ENCODE measurements at regions not wholly inside any gene's neighbourhood (a gene's known extent, or its start where the extent isn't known, plus 50 kb on each side); places are given as distances from the start of the nearest gene placed in this dataset.

- no TSS peak for BruUV-seq (replicated peaks)
- ATAC-seq (no peak), DNase-seq (ENCODE audit: low spot score) (no peak), FAIRE-seq (no peak)
- Histone ChIP-seq H4K20me1 (ENCODE audit: insufficient read depth, low read length) (no peaks in the 10 kb centered on the region), H3K79me2 (ENCODE audit: insufficient read depth, low read length) (no peaks in the 10 kb centered on the region), H3K9ac (ENCODE audit: insufficient read depth, low read depth, low read length) (no peak overlapping the region), H3K36me3 (replicated peaks in 1 of 2; ENCODE audit: control insufficient read depth in 1 of 2, insufficient read depth in 2 of 2, low read length in 2 of 2) (no peaks in the 10 kb centered on the region; a peak in 1 of 5 replicates), H2AFZ (ENCODE audit: low read length) (no peak overlapping the region), H3K27ac (ENCODE audit: extremely low read length, insufficient read depth, low read length) (no peak overlapping the region), H3K4me1 (ENCODE audit: insufficient read depth, low read length) (peaks cover 65% of the 10 kb centered on the region), H3K27me3 (ENCODE audit: control insufficient read depth in 1 of 2, insufficient read depth in 2 of 2, low read length in 2 of 2) (peaks cover 0 to 8% of the 10 kb centered on the region in 2 experiments; a peak in 2 of 5 replicates), H3K9me3 (ENCODE audit: low read length) (no peaks in the 10 kb centered on the region), H3K4me2 (ENCODE audit: low read depth, low read length) (no peak overlapping the region), H3K4me3 (replicated peaks in 1 of 3; ENCODE audit: insufficient read depth in 1 of 3, low read depth in 2 of 3, low read length in 3 of 3) (no peak overlapping the region)
- in situ Hi-C loops (cut with HindIII; ENCODE audit: extremely low pct_ligation_motif_present, low pct_unique_long_range_greater_than_20kb), result no loop called here
- intact Hi-C loops (cut with micrococcal nuclease; ENCODE audit: unreplicated experiment), result loop anchor here (5.0 to 10.0 kb wide), 2 partner anchors 47 to 84 kb away; no protein-coding TSS in a partner anchor
- 82% methylated on average over 8 of the region's 20 CpGs for WGBS (ENCODE audit: low lambda C conversion rate)
- CTCF ChIA-PET (ENCODE audit: low intra/inter-chr PET ratio, low total read pairs), result no interaction called here
- no peak for TF ChIP-seq MIER2 (CRISPR knock-in tag; IDR thresholded peaks at IDR 0.05)
- POLR2A ChIA-PET, result no interaction called here
Observed at GRCh38 chr16:29311461-29312344, 94.8 kb downstream of the NPIPB11 start.

GRCh38 chr16:29310852-29311314 lies 95.6 kb downstream of the NPIPB11 start:
- no peak overlapping the region for H3K27ac ChIP-seq (ENCODE audit: extremely low read length, insufficient read depth, low read length)
- WGBS (ENCODE audit: low lambda C conversion rate), result 21% methylated on average over 8 of the region's 11 CpGs
- POLR2A ChIA-PET, result no interaction called here
- TF ChIP-seq CC2D1A (CRISPR knock-in tag; IDR thresholded peaks at IDR 0.05) (no peak), HIC2 (CRISPR knock-in tag; IDR thresholded peaks at IDR 0.05; ENCODE audit: low read depth) (no peak), ZNF609 (CRISPR knock-in tag; IDR thresholded peaks at IDR 0.05; ENCODE audit: borderline replicate concordance) (no peak), ZNF431 (CRISPR knock-in tag; IDR thresholded peaks at IDR 0.05; ENCODE audit: borderline replicate concordance, low read depth) (no peak), ZNF335 (CRISPR knock-in tag; IDR thresholded peaks at IDR 0.05) (peak; percentile 91), NFIB (CRISPR knock-in tag; IDR thresholded peaks at IDR 0.05; ENCODE audit: borderline replicate concordance) (no peak), NFKB2 (CRISPR knock-in tag; IDR thresholded peaks at IDR 0.05; ENCODE audit: borderline replicate concordance) (no peak), MXD4 (CRISPR knock-in tag; IDR thresholded peaks at IDR 0.05) (no peak), MED8 (CRISPR knock-in tag; IDR thresholded peaks at IDR 0.05; ENCODE audit: insufficient replicate concordance) (no peak)

More at GRCh38 chr16:29310852-29311314, 95.6 kb downstream of the NPIPB11 start:
- CTCF ChIA-PET (ENCODE audit: low intra/inter-chr PET ratio, low total read pairs), result no interaction called here
- DNase-seq (ENCODE audit: low spot score), result peak; percentile 55
- Histone ChIP-seq H3K4me3 (replicated peaks in 1 of 3; ENCODE audit: insufficient read depth in 1 of 3, low read depth in 2 of 3, low read length in 3 of 3) (peak overlapping the region in 1 of 3 experiments; percentile 6; a peak in 1 of 6 replicates), H3K27me3 (ENCODE audit: control insufficient read depth in 1 of 2, insufficient read depth in 2 of 2, low read length in 2 of 2) (peaks cover 0 to 8% of the 10 kb centered on the region in 2 experiments; a peak in 2 of 5 replicates), H3K36me3 (replicated peaks in 1 of 2; ENCODE audit: control insufficient read depth in 1 of 2, insufficient read depth in 2 of 2, low read length in 2 of 2) (no peaks in the 10 kb centered on the region; a peak in 1 of 5 replicates), H3K9me3 (ENCODE audit: low read length) (no peaks in the 10 kb centered on the region), H3K4me2 (ENCODE audit: low read depth, low read length) (peak overlapping the region; percentile 48), H2AFZ (ENCODE audit: low read length) (no peak overlapping the region), H3K9ac (ENCODE audit: insufficient read depth, low read depth, low read length) (no peak overlapping the region), H3K4me1 (ENCODE audit: insufficient read depth, low read length) (peaks cover 64% of the 10 kb centered on the region), H3K79me2 (ENCODE audit: insufficient read depth, low read length) (no peaks in the 10 kb centered on the region), H4K20me1 (ENCODE audit: insufficient read depth, low read length) (no peaks in the 10 kb centered on the region)
- in situ Hi-C loops (cut with HindIII; ENCODE audit: extremely low pct_ligation_motif_present, low pct_unique_long_range_greater_than_20kb) (no loop called here), intact Hi-C loops (cut with micrococcal nuclease; ENCODE audit: unreplicated experiment) (loop anchor here (5.0 to 10.0 kb wide), 2 partner anchors 46 to 84 kb away; no protein-coding TSS in a partner anchor)
- peak; percentile 73 for ATAC-seq
- no TSS peak for BruUV-seq (replicated peaks)
- FAIRE-seq, result peak; percentile 59

Data from HepG2 (cell line).